GM12801 (cell line): ENCODE measurements at regions not wholly inside any gene's neighbourhood (a gene's known extent, or its start where the extent isn't known, plus 50 kb on each side); places are given as distances from the start of the nearest gene placed in this dataset.

ENCODE experiments used
- TF ChIP-seq, protein P1 (sequence below): IDR thresholded peaks from one replicate; pipeline ENCODE4 v1.5.1; 2011; ENCODE audit warnings: control low read depth; ENCODE audit not compliant: insufficient read length; ENCODE audit errors: extremely low read depth

DNA sequence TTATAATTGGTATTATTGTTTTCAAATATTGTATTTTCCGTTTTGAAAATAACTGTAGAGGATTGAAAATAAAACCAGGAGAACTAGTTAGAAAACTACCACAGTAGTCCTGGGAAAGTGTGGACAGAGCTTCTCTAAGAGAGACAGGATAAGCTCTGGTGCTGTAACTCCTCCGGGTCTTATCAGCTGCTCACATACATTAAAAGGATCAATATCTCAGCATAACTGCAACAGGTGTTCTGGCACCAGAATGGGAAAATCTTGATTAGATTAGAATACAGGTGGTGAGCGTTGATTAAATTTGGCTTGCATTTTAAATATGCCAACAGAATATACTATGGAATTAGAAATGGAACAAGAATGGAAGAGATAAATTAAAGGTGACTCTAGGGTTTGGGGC, 1138.9 kb upstream of the ADGRB3 start:
- TF ChIP-seq, protein P1, sequence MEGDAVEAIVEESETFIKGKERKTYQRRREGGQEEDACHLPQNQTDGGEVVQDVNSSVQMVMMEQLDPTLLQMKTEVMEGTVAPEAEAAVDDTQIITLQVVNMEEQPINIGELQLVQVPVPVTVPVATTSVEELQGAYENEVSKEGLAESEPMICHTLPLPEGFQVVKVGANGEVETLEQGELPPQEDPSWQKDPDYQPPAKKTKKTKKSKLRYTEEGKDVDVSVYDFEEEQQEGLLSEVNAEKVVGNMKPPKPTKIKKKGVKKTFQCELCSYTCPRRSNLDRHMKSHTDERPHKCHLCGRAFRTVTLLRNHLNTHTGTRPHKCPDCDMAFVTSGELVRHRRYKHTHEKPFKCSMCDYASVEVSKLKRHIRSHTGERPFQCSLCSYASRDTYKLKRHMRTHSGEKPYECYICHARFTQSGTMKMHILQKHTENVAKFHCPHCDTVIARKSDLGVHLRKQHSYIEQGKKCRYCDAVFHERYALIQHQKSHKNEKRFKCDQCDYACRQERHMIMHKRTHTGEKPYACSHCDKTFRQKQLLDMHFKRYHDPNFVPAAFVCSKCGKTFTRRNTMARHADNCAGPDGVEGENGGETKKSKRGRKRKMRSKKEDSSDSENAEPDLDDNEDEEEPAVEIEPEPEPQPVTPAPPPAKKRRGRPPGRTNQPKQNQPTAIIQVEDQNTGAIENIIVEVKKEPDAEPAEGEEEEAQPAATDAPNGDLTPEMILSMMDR, result no peak

DNA sequence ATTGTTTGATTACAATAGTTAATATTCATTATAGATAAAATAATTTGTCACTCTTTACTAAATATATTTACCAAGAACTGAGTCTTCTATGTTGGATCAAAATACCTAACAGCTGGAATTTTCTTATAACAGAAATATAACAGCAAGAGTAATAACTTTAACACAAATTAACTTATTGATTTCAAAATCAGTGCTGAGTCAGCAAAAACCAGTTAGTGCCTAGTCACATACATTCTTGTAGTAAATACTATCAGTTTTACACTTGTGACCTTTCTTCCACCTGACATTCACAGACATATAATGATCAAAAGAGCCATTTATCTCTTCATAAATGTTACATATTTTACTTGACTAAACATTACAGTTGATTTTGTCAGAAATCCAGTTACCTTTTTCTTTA, 1141.4 kb upstream of the ADGRB3 start:
- TF ChIP-seq, protein P1, result no peak

DNA sequence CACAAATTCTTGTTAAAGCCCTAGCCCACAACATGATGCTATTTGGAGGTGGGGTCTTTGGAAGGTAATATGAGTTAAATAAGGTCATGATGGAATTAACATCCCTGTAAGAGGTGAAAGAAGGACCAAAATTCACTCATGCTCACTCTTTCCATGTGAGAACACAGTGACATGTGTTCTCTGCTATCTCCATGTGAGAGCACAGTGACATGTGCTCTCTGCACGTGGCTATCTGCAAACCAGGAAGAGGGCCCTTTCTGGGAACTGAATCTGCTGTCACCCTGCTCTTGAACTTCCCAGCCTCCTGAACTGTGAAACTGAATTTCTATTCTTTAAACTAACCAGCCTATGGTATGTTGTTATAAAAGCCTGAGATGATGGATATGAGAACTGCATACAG, 1159.4 kb upstream of the ADGRB3 start:
- TF ChIP-seq, protein P1, result no peak

DNA sequence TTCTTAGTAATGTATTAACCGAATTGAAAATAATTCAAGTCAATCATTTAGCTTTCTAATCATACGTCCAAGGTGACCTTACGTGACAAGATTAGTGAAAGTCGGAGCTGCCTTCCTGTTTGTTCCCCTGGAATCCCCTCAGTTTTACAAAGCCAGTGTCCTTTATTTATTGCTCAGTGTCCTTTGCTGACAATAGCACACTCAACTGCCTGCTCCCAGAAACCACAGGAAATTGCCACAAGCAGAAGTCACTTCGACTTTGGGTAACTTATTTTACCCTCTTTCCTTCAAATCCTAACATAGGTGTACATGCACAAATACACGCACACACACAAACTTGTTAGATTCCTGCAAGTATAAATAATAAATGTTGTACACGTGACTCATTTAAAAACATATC, 1167.7 kb upstream of the ADGRB3 start:
- TF ChIP-seq, protein P1, result no peak

DNA sequence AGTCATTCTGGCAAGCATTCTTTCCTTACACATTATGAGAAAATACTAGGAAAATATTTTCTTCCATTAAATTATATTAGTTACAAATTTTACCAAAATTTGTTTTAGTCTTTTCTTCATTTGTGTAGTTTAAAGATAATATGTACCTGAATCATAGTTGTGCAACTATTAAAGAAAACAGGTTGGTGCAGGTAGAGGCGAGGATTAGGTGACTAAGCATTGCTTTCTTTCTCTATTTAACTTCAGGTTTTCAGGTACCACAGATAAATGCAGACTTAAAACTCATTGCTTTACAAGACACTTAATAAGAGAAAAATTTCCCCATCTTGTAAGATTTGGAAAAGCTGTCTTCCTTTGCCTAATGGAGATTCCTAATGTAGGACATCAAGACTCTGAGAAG, 1175.5 kb upstream of the ADGRB3 start:
- TF ChIP-seq, protein P1, result no peak

DNA sequence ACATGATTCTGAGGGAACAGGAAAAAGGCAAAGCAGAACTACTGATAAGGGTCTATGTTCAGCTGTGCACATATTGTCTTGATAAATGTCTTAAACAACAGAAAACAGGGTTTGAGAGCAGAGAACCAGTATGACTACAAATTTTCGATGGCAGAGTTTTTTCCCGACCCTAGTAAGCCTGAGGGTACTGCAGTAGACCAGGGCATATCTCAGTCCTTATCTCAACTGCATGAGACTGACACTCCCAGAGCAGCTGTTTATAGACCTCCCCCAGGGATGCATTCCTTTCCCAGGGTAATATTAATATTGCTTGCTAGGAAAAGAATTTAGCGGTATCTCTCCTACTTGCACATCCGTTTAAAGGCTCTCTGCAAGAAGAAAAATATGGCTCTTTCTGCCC, 1176.8 kb upstream of the ADGRB3 start:
- TF ChIP-seq, protein P1, result no peak

DNA sequence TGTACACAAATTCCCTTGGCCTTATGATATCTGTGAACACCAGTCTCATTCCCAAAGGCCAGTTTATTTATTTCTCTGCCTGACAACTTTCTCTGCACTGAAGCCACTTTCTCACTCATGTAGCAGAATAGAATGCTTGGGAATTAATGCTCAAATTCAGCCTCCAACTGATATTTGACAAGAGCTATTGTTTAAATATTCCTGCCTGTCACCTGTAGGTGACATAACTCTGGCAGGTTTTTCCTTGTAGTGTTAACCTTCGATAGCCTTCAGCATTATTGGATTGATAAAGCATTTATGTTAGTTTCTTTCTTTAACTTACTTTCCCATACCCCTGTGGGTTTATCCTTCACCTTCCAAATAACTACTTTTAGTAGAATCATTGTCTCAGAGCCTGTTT, 1183.2 kb upstream of the ADGRB3 start:
- TF ChIP-seq, protein P1, result no peak

DNA sequence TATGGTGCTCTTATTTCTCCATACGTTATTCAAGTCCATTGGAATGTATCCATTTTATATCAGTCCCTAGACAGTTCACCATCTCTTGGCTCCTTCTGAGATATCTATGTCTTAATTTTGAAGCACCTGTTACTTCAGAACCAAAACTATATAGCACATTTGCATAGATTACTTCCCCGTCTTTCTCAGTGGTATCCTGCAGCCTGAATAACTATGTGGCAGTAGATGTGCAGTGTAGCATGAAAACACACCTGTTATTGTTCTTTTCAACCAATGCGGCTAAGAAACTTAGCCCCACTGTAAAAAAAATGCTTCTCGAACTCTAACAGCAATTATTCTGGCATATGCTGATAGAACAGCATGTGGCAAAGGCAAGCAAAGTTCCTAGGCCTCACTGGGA, 1184.4 kb upstream of the ADGRB3 start:
- TF ChIP-seq, protein P1, result no peak
